MM.1S (cell line): ENCODE measurements at regions not wholly inside any gene's neighbourhood (a gene's known extent, or its start where the extent isn't known, plus 50 kb on each side); places are given as distances from the start of the nearest gene placed in this dataset.

Experiments
- CTCF ChIP-seq: fragments of 300-600 bp; sonication (generic); IDR thresholded peaks from 2 replicates; pipeline ENCODE4 v1.5.1; 2016; ENCODE audit warnings: antibody characterized with exemption, low read length, mixed read lengths
- EZH2phosphoT487 ChIP-seq: fragments of 300-600 bp; sonication (generic); IDR thresholded peaks from 2 replicates; pipeline ENCODE4 v1.6.1; 2018; ENCODE audit warnings: antibody characterized with exemption, low read length

DNA sequence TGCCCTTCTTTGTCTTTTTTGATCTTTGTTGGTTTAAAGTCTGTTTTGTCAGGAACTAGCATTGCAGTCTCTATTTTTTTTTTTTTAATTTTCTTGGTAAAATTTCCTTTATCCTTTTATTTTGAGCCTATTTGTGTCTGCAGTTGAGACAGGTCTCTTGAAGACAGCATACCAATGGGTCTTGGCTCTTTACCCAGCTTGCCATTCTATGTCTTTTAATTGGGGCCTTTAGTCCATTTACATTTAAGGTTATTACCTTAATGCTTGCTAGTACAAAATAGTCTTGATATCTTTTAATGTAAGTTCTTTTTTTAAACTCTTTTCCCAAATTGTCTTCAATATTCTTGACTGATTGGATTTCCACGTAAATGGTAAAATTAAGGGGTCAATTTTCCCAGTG lies 398.3 kb upstream of the CHRM2 start:
- TF ChIP-seq CTCF (no peak), EZH2phosphoT487 (no peak)
